AG08396 (cell line): ENCODE measurements at regions not wholly inside any gene's neighbourhood (a gene's known extent, or its start where the extent isn't known, plus 50 kb on each side); places are given as distances from the start of the nearest gene placed in this dataset.
A peak's percentile ranks its signal among the peaks of the same experiment; 100 is the strongest.

ENCODE experiments used
- DNase-seq: peaks from one replicate; pipeline ENCODE4 v3.0.0; 2012; ENCODE audit warnings: low spot score, mixed read lengths

- no peak for DNase-seq
These were observed 323.9 kb downstream of the GALR1 start for GRCh38 chr18:77573571-77573970.

GRCh38 chr18:77590943-77591515 is 341.4 kb downstream of the GALR1 start:
- no peak for DNase-seq

GRCh38 chr18:77597726-77598125 is 348.1 kb downstream of the GALR1 start:
- DNase-seq, result no peak

GRCh38 chr18:77600674-77601073 is 351.0 kb downstream of the GALR1 start:
- no peak for DNase-seq

DNA sequence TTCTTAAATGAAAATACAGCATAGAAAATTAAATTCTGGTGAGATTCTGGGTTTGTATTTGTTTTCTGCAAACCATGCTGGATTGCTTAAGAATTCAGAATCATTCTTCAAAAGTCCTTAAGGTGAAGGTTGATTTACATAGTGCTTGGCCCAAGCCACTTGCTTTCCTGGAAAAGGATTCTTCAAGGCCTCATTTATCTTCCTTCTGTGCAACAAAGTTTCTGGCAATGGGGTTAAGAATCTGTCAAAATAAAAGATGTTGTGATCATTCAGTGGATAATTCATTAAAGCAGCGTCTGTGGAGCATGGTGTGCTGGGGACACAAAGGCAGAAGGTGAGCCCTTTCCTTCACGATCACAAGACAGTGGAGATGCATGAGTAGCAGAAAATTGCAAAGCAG is 351.9 kb downstream of the GALR1 start:
- no peak for DNase-seq

DNA sequence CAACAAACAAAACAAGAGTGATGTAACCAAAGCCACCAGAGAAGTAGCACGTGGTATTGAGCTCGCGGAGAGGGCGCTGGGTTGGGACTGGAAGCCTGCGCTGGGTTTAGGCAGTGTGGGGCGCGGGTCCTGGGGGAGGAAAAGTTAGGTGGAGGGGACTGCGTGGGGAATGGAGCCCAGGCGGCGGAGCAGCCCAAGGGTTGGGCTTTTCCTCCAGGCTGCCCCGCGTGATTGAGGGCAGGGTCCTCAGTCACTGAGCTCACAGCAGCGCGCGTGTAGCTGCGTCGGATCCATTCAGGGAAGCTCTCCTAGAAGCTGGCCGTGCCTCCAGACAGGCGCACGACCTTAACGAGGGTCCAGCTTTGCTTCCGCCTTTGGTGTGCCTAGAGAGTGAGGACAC is 357.4 kb downstream of the GALR1 start:
- no peak for DNase-seq

GRCh38 chr18:77608807-77609206 is 359.2 kb downstream of the GALR1 start:
- DNase-seq, result no peak

- no peak for DNase-seq
These were observed 368.0 kb downstream of the GALR1 start for GRCh38 chr18:77617694-77618093.

GRCh38 chr18:77619525-77619924 is 369.9 kb downstream of the GALR1 start:
- no peak for DNase-seq

- no peak for DNase-seq
These were observed 372.5 kb downstream of the GALR1 start for GRCh38 chr18:77622009-77622692.

DNA sequence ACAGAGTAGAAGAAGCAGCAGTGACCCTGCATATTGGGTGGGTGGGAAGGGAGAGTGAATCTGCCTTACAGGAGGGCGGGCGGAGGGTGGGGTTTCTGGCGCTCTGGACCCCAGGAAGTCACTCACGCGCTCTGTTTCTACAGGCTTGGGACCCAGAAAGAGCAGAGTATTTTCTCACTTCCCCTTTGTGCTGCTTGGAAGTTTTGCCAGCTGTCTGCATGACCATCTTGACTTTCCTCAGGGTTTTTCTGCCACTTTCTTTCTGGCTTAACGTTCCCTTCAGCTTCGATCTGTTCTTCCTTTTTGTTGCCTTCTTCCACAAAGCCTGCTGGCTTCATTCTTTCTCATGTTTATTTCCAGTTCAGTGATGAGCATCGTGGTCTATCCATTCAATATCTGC is 383.1 kb downstream of the GALR1 start:
- no peak for DNase-seq

- DNase-seq, result no peak
These were observed 384.8 kb downstream of the GALR1 start for GRCh38 chr18:77634494-77634893.

GRCh38 chr18:77635451-77635850 is 385.8 kb downstream of the GALR1 start:
- no peak for DNase-seq

DNA sequence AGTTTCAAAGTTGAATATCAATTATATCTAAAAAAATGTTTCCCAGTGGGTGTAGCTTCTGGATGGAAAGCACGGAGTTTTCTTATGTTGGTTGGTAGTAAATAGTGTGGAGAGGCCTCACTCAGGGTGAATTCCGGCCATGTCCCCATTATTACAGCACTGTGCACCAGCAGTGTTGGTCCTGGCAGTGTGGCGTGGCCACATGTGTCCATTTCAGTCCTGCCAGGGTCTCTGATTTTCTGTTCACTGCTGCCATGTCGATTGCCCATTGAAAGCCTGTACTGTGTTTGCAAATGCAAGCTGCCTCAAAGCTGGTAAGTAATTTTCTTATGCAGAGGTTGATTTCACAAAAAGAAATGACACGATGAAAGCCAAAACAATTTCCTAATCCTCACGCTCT is 386.2 kb downstream of the GALR1 start:
- no peak for DNase-seq

DNA sequence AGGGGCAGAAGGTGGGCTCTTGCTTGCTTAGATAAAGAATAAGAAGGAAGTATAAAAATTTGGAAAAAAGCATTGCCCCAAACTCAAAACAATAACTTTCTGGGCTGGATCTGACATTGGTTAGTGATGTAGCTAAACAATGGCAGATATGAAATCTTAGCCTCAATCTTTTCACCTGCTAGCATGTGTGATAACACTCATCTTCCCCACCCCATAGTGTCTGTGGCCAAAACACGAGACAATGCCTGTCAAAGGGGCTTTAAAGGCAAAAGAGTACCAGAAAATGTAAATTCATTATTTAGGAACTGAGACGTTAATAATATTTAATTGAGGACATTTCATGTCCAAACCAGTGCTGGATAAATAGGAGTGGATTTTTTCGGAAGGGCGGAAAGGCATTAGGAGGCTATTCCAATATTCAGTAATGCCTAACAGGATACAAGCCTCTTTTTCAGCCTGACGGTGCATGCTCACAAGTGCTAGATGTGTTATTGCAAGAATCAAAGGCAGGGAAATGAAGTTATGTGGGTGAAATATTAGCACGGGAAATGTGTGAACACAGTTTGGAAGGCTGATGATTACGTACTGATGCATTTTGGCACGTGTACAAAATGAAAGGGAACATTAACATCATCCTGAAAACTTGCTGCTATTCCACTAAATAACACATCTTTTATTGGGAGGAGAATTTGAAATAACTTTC is 395.7 kb downstream of the GALR1 start:
- no peak for DNase-seq

GRCh38 chr18:77647472-77647871 is 397.8 kb downstream of the GALR1 start:
- no peak for DNase-seq

GRCh38 chr18:77648411-77648810 is 398.8 kb downstream of the GALR1 start:
- no peak for DNase-seq

- peak; percentile 61 for DNase-seq
These were observed 401.2 kb downstream of the GALR1 start for GRCh38 chr18:77650799-77651385.

DNA sequence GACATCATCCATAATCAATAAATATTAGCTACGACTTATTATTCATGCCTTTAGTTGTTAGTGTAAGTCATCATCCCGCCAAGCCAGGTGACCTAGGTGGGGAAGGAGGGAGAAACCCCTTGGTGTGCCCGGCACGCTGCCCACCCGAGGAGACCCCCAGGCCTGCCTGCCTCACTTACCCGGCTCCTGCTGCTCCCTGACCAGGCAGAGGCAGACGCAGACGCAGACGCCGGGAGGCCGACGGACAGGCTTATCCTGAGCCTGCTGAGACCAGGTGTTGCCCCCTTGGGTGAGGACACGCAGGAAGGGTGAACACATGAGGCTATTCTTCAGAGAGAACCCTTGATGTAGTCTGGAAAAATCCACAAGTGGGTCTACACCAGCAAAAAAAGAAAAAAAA is 401.8 kb downstream of the GALR1 start:
- no peak for DNase-seq

- DNase-seq, result no peak
These were observed 404.1 kb downstream of the GALR1 start for GRCh38 chr18:77653792-77654191.

GRCh38 chr18:77654302-77654701 is 404.7 kb downstream of the GALR1 start:
- DNase-seq, result no peak

DNA sequence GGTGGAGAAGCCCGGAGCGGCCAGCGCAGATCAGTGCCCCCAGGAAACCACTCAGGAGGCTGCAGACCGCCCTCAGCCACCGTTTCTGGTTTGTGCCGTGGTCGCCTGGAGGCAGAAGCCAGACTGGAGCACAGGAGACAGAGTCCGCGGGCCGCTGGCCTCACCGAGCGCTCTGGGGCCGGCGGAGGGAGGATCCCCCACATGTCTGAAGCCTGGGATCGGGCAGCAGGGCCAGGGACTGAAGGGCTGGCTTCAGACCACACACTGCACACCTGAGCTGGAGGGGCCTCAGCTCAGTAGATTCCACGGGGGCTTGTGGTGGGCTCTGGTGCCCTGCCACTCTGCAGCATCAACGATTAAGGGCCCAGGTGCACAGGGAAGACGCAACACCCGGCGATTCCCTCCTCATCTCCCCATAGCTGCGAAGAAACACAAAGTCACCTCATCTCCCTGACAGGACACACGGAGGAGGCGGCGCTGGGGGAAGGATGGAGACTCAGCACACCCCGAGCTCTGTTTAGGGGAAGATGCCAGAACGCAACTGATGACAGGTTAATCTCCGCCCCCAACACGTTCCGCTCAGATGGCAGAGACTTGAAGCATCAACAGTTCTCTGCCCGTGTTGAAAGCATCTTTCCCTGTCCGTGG is 408.1 kb downstream of the GALR1 start:
- no peak for DNase-seq

DNA sequence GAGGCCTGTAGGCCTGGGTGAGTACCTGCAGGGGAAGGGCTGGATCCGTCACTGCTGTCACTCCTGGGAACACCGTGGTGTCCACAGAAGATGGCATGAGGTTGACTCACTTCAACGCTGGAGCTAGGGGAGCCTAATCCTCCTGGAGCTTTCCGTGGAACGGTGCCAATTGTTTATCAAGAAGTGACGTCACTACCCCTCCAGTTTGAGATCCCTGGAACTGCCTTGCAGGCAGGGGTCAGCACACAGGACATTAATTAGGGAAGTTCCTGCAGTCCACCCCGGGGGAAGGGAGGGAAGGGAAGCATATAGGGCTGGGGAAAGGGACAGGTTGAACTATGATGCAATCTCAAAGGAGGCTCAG is 408.6 kb downstream of the GALR1 start:
- DNase-seq, result no peak
